ENCODE measurements at regions not wholly inside any gene's neighbourhood (a gene's known extent, or its start where the extent isn't known, plus 50 kb on each side); places are given as distances from the start of the nearest gene placed in this dataset.
"Not testable (repeated sequence)": the region's sequence is repeated elsewhere in the genome, so short reads cannot be mapped to it uniquely, and the experiment has no call there.

DNA sequence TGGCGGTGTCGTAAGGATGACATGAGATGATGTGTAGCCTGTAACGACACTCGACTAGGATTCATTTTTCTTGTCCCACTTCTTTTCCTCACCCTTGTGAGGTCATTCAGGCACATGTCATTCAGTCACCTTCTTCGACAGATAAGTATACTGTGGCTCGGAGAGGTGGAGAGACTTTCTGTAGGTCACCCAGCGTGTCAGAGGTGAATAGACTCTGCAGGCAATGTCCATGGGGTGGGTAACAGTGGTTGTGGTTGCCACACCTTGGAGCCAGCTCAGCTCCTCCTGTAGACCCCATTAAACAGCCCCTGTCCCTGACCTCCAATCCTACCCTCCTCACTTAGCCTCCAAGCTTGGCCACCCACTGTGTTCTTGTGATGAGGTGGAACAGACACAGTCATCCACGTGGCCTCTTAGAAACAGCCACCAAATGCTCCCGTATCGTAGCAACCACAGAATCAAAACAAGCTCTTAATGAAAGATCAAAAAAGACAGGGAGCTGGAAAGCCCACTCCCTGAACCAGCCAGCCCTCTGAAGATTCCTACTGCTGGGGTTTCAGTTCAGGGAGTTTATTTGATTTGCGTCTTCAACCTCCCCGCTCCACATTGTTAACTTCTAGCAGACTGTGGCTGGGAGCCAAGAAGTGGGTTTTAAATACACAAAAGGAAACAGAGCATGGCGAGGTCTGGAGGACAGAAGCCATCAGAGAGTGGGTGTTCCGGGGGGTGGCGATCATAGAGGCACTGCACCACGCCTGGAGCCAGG lies 89.0 kb upstream of the GRK3 start:
- Mint-ChIP-seq H3K4me1 (ENCODE audit: low read depth) (peaks cover 7% of the 10 kb centered on the region), H3K36me3 (ENCODE audit: low read depth) (peaks cover 19% of the 10 kb centered on the region)

DNA sequence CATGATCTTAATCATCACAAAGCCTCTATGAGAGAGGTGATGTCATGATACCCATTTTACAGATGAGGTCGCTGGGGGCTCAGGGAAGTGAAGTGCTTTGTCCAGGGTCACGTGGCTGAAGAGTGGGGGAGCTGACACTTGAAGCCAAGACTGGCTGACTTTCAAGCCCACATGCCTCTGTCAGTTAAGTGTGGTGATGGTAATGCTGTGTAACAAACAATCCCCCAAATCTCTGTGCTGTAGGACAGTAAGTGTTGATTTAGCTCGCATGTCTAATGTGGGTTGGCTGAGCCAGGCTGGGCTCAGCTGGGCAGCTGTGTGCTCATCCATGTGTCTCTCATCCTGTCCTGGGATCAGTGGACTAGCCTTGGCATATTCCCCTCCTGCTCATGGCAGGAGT lies 87.1 kb upstream of the GRK3 start:
- Mint-ChIP-seq H3K27me3 (ENCODE audit: low read depth) (no peaks in the 10 kb centered on the region), H3K4me1 (ENCODE audit: low read depth) (peaks cover 7% of the 10 kb centered on the region), H3K27ac (ENCODE audit: unreplicated experiment) (no peak overlapping the region), H3K36me3 (ENCODE audit: low read depth) (peaks cover 29% of the 10 kb centered on the region), H3K4me3 (ENCODE audit: unreplicated experiment) (no peak overlapping the region), H3K9me3 (ENCODE audit: low read depth) (peaks cover 16% of the 10 kb centered on the region)
- TF ChIP-seq, protein P1, sequence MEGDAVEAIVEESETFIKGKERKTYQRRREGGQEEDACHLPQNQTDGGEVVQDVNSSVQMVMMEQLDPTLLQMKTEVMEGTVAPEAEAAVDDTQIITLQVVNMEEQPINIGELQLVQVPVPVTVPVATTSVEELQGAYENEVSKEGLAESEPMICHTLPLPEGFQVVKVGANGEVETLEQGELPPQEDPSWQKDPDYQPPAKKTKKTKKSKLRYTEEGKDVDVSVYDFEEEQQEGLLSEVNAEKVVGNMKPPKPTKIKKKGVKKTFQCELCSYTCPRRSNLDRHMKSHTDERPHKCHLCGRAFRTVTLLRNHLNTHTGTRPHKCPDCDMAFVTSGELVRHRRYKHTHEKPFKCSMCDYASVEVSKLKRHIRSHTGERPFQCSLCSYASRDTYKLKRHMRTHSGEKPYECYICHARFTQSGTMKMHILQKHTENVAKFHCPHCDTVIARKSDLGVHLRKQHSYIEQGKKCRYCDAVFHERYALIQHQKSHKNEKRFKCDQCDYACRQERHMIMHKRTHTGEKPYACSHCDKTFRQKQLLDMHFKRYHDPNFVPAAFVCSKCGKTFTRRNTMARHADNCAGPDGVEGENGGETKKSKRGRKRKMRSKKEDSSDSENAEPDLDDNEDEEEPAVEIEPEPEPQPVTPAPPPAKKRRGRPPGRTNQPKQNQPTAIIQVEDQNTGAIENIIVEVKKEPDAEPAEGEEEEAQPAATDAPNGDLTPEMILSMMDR (IDR thresholded peaks at IDR 0.05): no peak
- DNase-seq (ENCODE audit: low spot score): no peak

More for the DNA sequence above, 89.0 kb upstream of the GRK3 start:
- H3K27ac Mint-ChIP-seq (ENCODE audit: unreplicated experiment): no peak overlapping the region
- TF ChIP-seq, protein P1 (IDR thresholded peaks at IDR 0.05): no peak
- H3K9me3 Mint-ChIP-seq (ENCODE audit: low read depth): peaks cover 13% of the 10 kb centered on the region
- no peak overlapping the region for H3K4me3 Mint-ChIP-seq (ENCODE audit: unreplicated experiment)
- H3K27me3 Mint-ChIP-seq (ENCODE audit: low read depth): no peaks in the 10 kb centered on the region
- no peak for DNase-seq (ENCODE audit: low spot score)

DNA sequence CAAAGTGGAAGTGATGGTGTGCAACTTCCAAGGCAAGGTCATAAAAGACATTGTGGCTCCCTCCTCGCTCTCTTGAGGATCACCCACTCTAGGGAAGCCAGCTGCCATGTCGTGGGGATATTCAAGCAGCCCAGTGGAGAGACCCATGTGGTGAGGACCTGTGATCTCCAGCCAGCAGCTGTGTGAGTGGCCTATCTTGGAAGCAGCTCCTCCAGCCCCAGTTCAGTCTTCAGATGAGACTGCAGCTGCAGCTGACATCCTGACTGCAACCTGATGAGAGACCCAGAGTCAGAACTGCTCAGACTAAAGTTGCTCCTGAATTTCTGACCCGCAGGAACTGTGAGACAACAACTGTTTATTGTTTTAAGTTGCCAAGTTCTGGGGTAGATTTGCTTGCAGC lies 86.4 kb upstream of the GRK3 start:
- Mint-ChIP-seq H3K9me3 (ENCODE audit: low read depth) (peaks cover 16% of the 10 kb centered on the region), H3K4me1 (ENCODE audit: low read depth) (peaks cover 7% of the 10 kb centered on the region), H3K27ac (ENCODE audit: unreplicated experiment) (no peak overlapping the region), H3K27me3 (ENCODE audit: low read depth) (no peaks in the 10 kb centered on the region), H3K36me3 (ENCODE audit: low read depth) (peaks cover 34% of the 10 kb centered on the region), H3K4me3 (ENCODE audit: unreplicated experiment) (no peak overlapping the region)
- TF ChIP-seq, protein P1 (IDR thresholded peaks at IDR 0.05): no peak
- no peak for DNase-seq (ENCODE audit: low spot score)

DNA sequence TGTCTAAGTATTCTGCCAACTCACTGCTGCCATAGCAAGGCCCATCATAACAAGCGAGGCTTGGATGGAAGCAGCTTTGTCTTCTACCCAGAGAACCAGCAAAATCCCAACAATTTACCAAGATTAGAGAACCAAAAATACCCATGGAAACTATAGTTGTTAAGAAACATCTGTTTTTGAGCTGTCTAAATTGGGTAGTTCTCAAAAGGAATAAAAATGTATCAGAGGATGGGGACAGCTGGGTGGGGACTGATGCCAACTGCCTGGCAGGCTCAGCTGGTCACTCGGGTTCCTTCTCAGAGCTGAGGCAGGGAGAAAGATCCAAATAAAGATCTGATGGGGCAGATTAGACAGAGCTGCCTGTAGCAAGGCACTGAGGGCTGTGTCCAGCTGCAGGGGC lies 85.9 kb upstream of the GRK3 start:
- no peak overlapping the region for H3K4me3 Mint-ChIP-seq (ENCODE audit: unreplicated experiment)
- TF ChIP-seq, protein P1 (IDR thresholded peaks at IDR 0.05): no peak
- no peak overlapping the region for H3K27ac Mint-ChIP-seq (ENCODE audit: unreplicated experiment)
- no peak for DNase-seq (ENCODE audit: low spot score)
- H3K9me3 Mint-ChIP-seq (ENCODE audit: low read depth): peaks cover 16% of the 10 kb centered on the region
- peaks cover 7% of the 10 kb centered on the region for H3K4me1 Mint-ChIP-seq (ENCODE audit: low read depth)
- no peaks in the 10 kb centered on the region for H3K27me3 Mint-ChIP-seq (ENCODE audit: low read depth)
- H3K36me3 Mint-ChIP-seq (ENCODE audit: low read depth): peaks cover 37% of the 10 kb centered on the region

DNA sequence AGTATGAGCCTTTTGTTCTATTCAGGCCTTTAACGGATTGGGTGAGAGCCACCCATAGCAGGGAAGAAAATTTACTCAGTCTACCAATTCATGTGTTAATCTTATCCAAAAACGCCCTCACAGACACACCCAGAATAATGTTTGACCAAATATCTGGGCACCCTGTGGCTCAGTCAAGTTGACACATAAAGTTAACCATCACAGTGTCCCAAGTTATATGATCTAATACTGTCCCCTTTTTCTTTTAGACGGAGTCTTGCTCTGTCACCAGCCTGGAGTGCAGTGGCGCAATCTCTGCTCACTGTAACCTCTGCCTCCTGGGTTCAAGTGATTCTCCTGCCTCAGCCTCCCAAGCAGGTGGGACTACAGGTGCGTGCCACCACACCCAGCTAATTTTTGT lies 83.6 kb upstream of the GRK3 start:
- not testable (repeated sequence) for H3K27me3 Mint-ChIP-seq (ENCODE audit: low read depth)
- H3K9me3 Mint-ChIP-seq (ENCODE audit: low read depth): peaks cover 16% of the 10 kb centered on the region
- peaks cover 46% of the 10 kb centered on the region for H3K36me3 Mint-ChIP-seq (ENCODE audit: low read depth)

More for the DNA sequence above, 83.6 kb upstream of the GRK3 start:
- H3K4me3 Mint-ChIP-seq (ENCODE audit: unreplicated experiment); DNase-seq (ENCODE audit: low spot score); H3K4me1 Mint-ChIP-seq (ENCODE audit: low read depth); H3K27ac Mint-ChIP-seq (ENCODE audit: unreplicated experiment): not testable (repeated sequence)

Data from chondrocyte (in vitro differentiated cells).